WTC11 (cell line): ENCODE measurements at regions not wholly inside any gene's neighbourhood (a gene's known extent, or its start where the extent isn't known, plus 50 kb on each side); places are given as distances from the start of the nearest gene placed in this dataset.

Experiments used
- ATAC-seq: fragments of 200-7000 bp; cut with Tn5 transposase; 2 replicates; pipeline ENCODE4 v1.10.0; 2021; ENCODE audit warnings: mild to moderate bottlenecking, moderate library complexity
- CTCF ChIA-PET: fragments of 300-600 bp; sonication (Branson Sonifier 250); formaldehyde crosslinking; loops from one replicate; lab custom pipeline; 2021; ENCODE audit warnings: antibody characterized with exemption; lab: Charles Lee
- POLR2A ChIA-PET: fragments of 350-600 bp; sonication (Branson Sonifier 250); formaldehyde crosslinking; loops from one replicate; lab custom pipeline; 2021; ENCODE audit warnings: antibody characterized with exemption; lab: Charles Lee
- DNase-seq: peaks from one replicate; pipeline ENCODE4 v3.0.0; 2021; ENCODE audit warnings: low spot score
- H3K27ac Mint-ChIP-seq: 2 replicates; pipeline ENCODE4 v1.8.0; 2021; ENCODE audit warnings: mixed read lengths
- H3K27me3 Mint-ChIP-seq: 2 replicates; pipeline ENCODE4 v1.8.0; 2021; ENCODE audit warnings: low read depth, mild to moderate bottlenecking, moderate library complexity, mixed read lengths
- H3K36me3 Mint-ChIP-seq: 2 replicates; pipeline ENCODE4 v1.8.0; 2021; ENCODE audit warnings: mixed read lengths
- H3K4me1 Mint-ChIP-seq: 2 replicates; pipeline ENCODE4 v1.8.0; 2022; ENCODE audit warnings: mixed read lengths
- H3K4me3 Mint-ChIP-seq: 2 replicates; pipeline ENCODE4 v1.8.0; 2021; ENCODE audit warnings: mild to moderate bottlenecking, moderate library complexity, mixed read lengths
- H3K9me3 Mint-ChIP-seq: 2 replicates; pipeline ENCODE4 v1.8.0; 2021; ENCODE audit warnings: mixed read lengths
- CREB1 ChIP-seq: sonication (generic); formaldehyde crosslinking; IDR thresholded peaks from 2 replicates; pipeline ENCODE4 v1.8.0; 2023; ENCODE audit warnings: mild to moderate bottlenecking, missing genetic modification reagents
- CREM ChIP-seq: sonication (generic); formaldehyde crosslinking; IDR thresholded peaks from 2 replicates; pipeline ENCODE4 v1.8.1; 2022; ENCODE audit warnings: mild to moderate bottlenecking, missing genetic modification reagents, moderate library complexity
- CTCF ChIP-seq: fragments of 200-600 bp; IDR thresholded peaks from 2 replicates; pipeline ENCODE4 v1.8.0; 2022; ENCODE audit warnings: antibody characterized with exemption
- E2F1 ChIP-seq: sonication (generic); formaldehyde crosslinking; IDR thresholded peaks from 2 replicates; pipeline ENCODE4 v1.8.0; 2022; ENCODE audit warnings: mild to moderate bottlenecking, missing genetic modification reagents
- ERG ChIP-seq: fragments of 250-450 bp; sonication (Bioruptor Pico); IDR thresholded peaks from 2 replicates; pipeline ENCODE4 v1.8.0; 2021; ENCODE audit warnings: mild to moderate bottlenecking
- ESRRA ChIP-seq: sonication (generic); formaldehyde crosslinking; IDR thresholded peaks from 2 replicates; pipeline ENCODE4 v1.8.1; 2022; ENCODE audit warnings: mild to moderate bottlenecking, missing genetic modification reagents, borderline replicate concordance
- ETV6 ChIP-seq: sonication (generic); formaldehyde crosslinking; IDR thresholded peaks from 2 replicates; pipeline ENCODE4 v1.8.1; 2022; ENCODE audit warnings: mild to moderate bottlenecking, missing genetic modification reagents
- FOXP1 ChIP-seq: sonication (generic); formaldehyde crosslinking; IDR thresholded peaks from 2 replicates; pipeline ENCODE4 v1.8.0; 2022; ENCODE audit warnings: missing genetic modification reagents, mild to moderate bottlenecking, moderate library complexity, borderline replicate concordance
- GABPB1 ChIP-seq: sonication (generic); formaldehyde crosslinking; IDR thresholded peaks from 2 replicates; pipeline ENCODE4 v1.8.1; 2023; ENCODE audit warnings: mild to moderate bottlenecking, missing genetic modification reagents
- NFYB ChIP-seq: sonication (generic); formaldehyde crosslinking; conservative IDR thresholded peaks from 2 replicates; pipeline ENCODE4 v1.8.0; 2022; ENCODE audit warnings: low read depth, missing genetic modification reagents
- NR3C1 ChIP-seq: sonication (generic); formaldehyde crosslinking; conservative IDR thresholded peaks from 2 replicates; pipeline ENCODE4 v1.8.1; 2023; ENCODE audit warnings: low read depth, mild to moderate bottlenecking, missing genetic modification reagents
- PREB ChIP-seq: sonication (generic); formaldehyde crosslinking; IDR thresholded peaks from 2 replicates; pipeline ENCODE4 v1.8.1; 2022; ENCODE audit warnings: mild to moderate bottlenecking, missing genetic modification reagents, moderate library complexity, borderline replicate concordance
- TEAD1 ChIP-seq: sonication (generic); formaldehyde crosslinking; IDR thresholded peaks from 2 replicates; pipeline ENCODE4 v1.8.0; 2022; ENCODE audit warnings: mild to moderate bottlenecking, missing genetic modification reagents
- TEAD4 ChIP-seq: sonication (generic); formaldehyde crosslinking; IDR thresholded peaks from 2 replicates; pipeline ENCODE4 v1.8.0; 2022; ENCODE audit warnings: mild to moderate bottlenecking, missing genetic modification reagents
- ZNF121 ChIP-seq: sonication (generic); formaldehyde crosslinking; IDR thresholded peaks from 2 replicates; pipeline ENCODE4 v1.8.0; 2023; ENCODE audit warnings: missing genetic modification reagents
- ZNF219 ChIP-seq: sonication (generic); formaldehyde crosslinking; IDR thresholded peaks from 2 replicates; pipeline ENCODE4 v1.8.0; 2023; ENCODE audit warnings: missing genetic modification reagents, mild to moderate bottlenecking, borderline replicate concordance
- ZNF396 ChIP-seq: fragments of 250-450 bp; sonication (Bioruptor Pico); IDR thresholded peaks from 2 replicates; pipeline ENCODE4 v1.8.0; 2021; ENCODE audit warnings: mild to moderate bottlenecking, moderate library complexity, borderline replicate concordance
- ZNF532 ChIP-seq: fragments of 250-450 bp; sonication (Bioruptor Pico); IDR thresholded peaks from 2 replicates; pipeline ENCODE4 v1.9.0; 2021; ENCODE audit warnings: mild to moderate bottlenecking, borderline replicate concordance
- ZSCAN18 ChIP-seq: fragments of 250-450 bp; sonication (Bioruptor Pico); IDR thresholded peaks from 2 replicates; pipeline ENCODE4 v2.1.2; 2022; ENCODE audit warnings: mild to moderate bottlenecking, moderate library complexity
- TF ChIP-seq, protein P1 (sequence below): sonication (generic); formaldehyde crosslinking; IDR thresholded peaks from 2 replicates; pipeline ENCODE4 v1.8.1; 2023; ENCODE audit warnings: mild to moderate bottlenecking, missing genetic modification reagents, borderline replicate concordance

DNA sequence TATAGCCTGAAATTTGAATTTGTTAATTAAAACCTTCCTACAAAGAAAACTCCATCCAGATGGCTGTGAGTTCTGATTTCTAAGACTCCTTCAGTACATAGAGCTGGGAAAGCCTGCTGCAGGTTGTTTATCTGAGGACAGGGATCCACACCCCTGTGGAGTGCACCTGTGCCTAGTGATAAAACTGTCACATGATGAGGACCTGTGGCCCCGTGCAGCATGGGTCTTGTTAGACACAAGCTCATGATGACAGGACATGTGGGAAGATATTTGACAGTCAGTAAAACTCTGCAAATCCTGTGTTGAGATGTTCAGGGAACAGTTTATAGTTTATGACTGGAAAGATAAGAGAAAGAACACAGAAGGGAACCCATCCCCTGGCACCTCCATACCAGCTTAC, 133.2 kb upstream of the TMEM18 start:
- Mint-ChIP-seq H3K27ac (no peak overlapping the region), H3K4me1 (peaks cover 14% of the 10 kb centered on the region), H3K36me3 (peaks cover 3% of the 10 kb centered on the region; the same call in 1 of the 2 replicates), H3K4me3 (no peak overlapping the region), H3K9me3 (peaks cover 12% of the 10 kb centered on the region), H3K27me3 (peaks cover 4% of the 10 kb centered on the region; the same call in 1 of the 2 replicates)
- DNase-seq (no peak), ATAC-seq (no peak)
- no peak for TF ChIP-seq ZNF219 (CRISPR knock-in tag)
- no peak for TF ChIP-seq CTCF
- no peak for TF ChIP-seq ETV6 (CRISPR knock-in tag)
- TF ChIP-seq TEAD1 (CRISPR knock-in tag), result no peak
- TF ChIP-seq GABPB1, result no peak
- TF ChIP-seq NFYB (CRISPR knock-in tag), result no peak
- CTCF ChIA-PET, result interaction anchor here (1.0 to 1.4 kb wide), 2 partner anchors 95 to 241 kb away, joined by 3 read pairs; no protein-coding TSS in a partner anchor
- POLR2A ChIA-PET, result no interaction called here

- CTCF ChIA-PET, result no interaction called here
- peaks cover 12% of the 10 kb centered on the region for H3K9me3 Mint-ChIP-seq
- POLR2A ChIA-PET, result no interaction called here
- H3K36me3 Mint-ChIP-seq, result peaks cover 3% of the 10 kb centered on the region; the same call in 1 of the 2 replicates
- no peak overlapping the region for H3K4me3 Mint-ChIP-seq
- DNase-seq (no peak), ATAC-seq (no peak)
- H3K4me1 Mint-ChIP-seq, result no peaks in the 10 kb centered on the region
- peaks cover 4% of the 10 kb centered on the region; the same call in 1 of the 2 replicates for H3K27me3 Mint-ChIP-seq
- no peak overlapping the region for H3K27ac Mint-ChIP-seq
- TF ChIP-seq TEAD4, result no peak
- TF ChIP-seq, protein P1, sequence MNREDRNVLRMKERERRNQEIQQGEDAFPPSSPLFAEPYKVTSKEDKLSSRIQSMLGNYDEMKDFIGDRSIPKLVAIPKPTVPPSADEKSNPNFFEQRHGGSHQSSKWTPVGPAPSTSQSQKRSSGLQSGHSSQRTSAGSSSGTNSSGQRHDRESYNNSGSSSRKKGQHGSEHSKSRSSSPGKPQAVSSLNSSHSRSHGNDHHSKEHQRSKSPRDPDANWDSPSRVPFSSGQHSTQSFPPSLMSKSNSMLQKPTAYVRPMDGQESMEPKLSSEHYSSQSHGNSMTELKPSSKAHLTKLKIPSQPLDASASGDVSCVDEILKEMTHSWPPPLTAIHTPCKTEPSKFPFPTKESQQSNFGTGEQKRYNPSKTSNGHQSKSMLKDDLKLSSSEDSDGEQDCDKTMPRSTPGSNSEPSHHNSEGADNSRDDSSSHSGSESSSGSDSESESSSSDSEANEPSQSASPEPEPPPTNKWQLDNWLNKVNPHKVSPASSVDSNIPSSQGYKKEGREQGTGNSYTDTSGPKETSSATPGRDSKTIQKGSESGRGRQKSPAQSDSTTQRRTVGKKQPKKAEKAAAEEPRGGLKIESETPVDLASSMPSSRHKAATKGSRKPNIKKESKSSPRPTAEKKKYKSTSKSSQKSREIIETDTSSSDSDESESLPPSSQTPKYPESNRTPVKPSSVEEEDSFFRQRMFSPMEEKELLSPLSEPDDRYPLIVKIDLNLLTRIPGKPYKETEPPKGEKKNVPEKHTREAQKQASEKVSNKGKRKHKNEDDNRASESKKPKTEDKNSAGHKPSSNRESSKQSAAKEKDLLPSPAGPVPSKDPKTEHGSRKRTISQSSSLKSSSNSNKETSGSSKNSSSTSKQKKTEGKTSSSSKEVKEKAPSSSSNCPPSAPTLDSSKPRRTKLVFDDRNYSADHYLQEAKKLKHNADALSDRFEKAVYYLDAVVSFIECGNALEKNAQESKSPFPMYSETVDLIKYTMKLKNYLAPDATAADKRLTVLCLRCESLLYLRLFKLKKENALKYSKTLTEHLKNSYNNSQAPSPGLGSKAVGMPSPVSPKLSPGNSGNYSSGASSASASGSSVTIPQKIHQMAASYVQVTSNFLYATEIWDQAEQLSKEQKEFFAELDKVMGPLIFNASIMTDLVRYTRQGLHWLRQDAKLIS (CRISPR knock-in tag), result no peak
- TF ChIP-seq E2F1, result no peak
- TF ChIP-seq ZNF396 (CRISPR knock-in tag), result no peak
- TF ChIP-seq ZNF121 (CRISPR knock-in tag), result no peak
- no peak for TF ChIP-seq ZSCAN18 (CRISPR knock-in tag)
- TF ChIP-seq ZNF532 (CRISPR knock-in tag), result no peak
- TF ChIP-seq CREM, result no peak
- no peak for TF ChIP-seq ERG (CRISPR knock-in tag)
- TF ChIP-seq ESRRA, result no peak
- TF ChIP-seq PREB (CRISPR knock-in tag), result no peak
- TF ChIP-seq FOXP1 (CRISPR knock-in tag), result no peak
- TF ChIP-seq NR3C1 (CRISPR knock-in tag), result no peak
- no peak for TF ChIP-seq CREB1 (CRISPR knock-in tag)
Measured at GRCh38 chr2:807300-807699, 130.1 kb upstream of the TMEM18 start.
